22Rv1 (cell line): ENCODE measurements at regions not wholly inside any gene's neighbourhood (a gene's known extent, or its start where the extent isn't known, plus 50 kb on each side); places are given as distances from the start of the nearest gene placed in this dataset.
A peak's percentile ranks its signal among the peaks of the same experiment; 100 is the strongest.

Experiments
- H3K27ac ChIP-seq: fragments of 450-650 bp; 2 replicates; pipeline ENCODE4 v1.5.1; 2017
- CTCF ChIP-seq: fragments of 450-650 bp; IDR thresholded peaks from 2 replicates; pipeline ENCODE4 v1.5.1; 2017; ENCODE audit warnings: mild to moderate bottlenecking
- ZFX ChIP-seq: fragments of 450-650 bp; IDR thresholded peaks from 2 replicates; pipeline ENCODE4 v1.6.1; 2017; ENCODE audit warnings: antibody characterized with exemption, borderline replicate concordance

DNA sequence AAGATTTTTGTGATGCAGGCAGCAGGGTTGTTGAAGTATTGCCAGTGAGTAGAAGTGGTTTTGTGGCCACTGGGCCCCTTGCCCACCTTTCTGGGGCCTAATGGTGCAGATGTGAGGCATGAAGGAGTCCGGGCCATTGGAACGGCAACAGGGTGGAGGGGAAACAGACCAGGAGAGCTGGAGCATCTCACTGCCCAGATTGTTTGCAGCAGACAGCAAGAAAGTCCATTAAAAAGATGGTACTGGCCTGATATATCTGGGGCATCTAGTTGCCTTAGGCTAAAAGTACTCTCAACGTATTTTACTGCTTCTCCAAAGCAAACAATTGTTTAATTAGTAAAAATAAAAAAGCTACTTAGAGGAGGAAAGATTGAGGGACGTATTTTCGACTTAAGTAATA lies 298.4 kb downstream of the SATB1 start:
- TF ChIP-seq CTCF (no peak), ZFX (no peak)
- peak overlapping the region; percentile 71 for H3K27ac ChIP-seq

DNA sequence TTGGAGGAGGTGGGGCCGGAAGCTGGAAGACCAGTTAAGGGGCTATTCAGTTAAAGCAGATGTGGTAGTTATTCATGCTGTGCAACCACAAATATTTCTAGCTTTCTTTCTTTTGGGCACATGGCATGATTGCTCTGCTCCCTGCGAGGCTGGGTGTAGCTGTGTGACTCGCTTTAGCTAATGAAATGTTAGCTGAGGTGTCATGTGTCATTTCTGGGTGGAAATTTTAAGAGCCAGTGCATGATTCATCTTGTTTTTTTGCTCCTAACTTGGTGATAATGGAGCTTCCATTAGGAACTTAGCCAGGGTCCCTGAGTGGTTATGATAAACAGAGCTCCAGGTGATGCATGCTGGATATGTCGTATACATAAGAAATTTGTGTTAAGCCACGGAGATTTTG lies 300.6 kb downstream of the SATB1 start:
- TF ChIP-seq CTCF (no peak), ZFX (no peak)
- no peak overlapping the region for H3K27ac ChIP-seq

GRCh38 chr3:18122264-18122663 lies 302.9 kb downstream of the SATB1 start:
- TF ChIP-seq ZFX: no peak
- no peak for TF ChIP-seq CTCF
- H3K27ac ChIP-seq: no peak overlapping the region

DNA sequence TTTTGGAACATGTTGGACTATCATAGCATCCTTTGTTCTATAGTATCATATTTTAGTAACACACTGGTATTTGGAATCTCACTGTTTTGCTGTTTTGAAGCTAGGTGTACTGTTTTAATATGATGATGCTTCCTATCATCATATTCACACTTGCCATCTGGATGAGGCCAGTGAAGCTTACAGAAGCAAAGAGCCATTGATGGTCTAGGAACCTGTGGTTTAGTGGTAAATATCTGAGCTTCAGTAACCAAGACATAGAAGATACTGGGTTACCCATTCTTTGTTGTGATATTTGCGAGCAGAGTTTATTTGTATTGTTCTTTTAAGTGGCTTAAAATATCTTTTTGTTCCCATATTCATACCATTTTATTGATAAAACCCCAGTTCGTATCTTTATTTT lies 304.1 kb downstream of the SATB1 start:
- TF ChIP-seq CTCF (no peak), ZFX (no peak)
- H3K27ac ChIP-seq: no peak overlapping the region

- no peak overlapping the region for H3K27ac ChIP-seq
These were observed 305.3 kb downstream of the SATB1 start for GRCh38 chr3:18119866-18120265.

DNA sequence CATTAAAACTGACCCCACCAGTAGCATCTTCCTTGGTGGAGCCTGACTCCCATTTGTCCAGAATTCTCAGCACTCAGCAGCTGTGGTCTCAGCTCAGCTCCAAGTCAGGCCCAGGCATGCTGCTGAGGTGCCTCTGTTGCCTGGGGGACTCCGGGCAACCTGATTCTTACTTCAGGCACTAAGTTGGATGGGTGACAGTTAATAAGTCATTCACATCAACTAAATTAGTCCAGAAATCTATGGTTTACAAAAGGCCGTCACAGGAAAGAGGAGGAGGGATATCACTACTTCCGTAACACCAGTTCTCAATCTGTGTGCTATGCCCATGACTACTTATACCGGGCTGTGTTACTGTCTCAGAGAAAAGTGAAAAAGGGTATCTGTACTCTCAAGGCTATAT lies 310.2 kb downstream of the SATB1 start:
- TF ChIP-seq CTCF (no peak), ZFX (no peak)
- no peak overlapping the region for H3K27ac ChIP-seq

More at GRCh38 chr3:18119866-18120265, 305.3 kb downstream of the SATB1 start:
- no peak for TF ChIP-seq CTCF
- TF ChIP-seq ZFX: no peak

DNA sequence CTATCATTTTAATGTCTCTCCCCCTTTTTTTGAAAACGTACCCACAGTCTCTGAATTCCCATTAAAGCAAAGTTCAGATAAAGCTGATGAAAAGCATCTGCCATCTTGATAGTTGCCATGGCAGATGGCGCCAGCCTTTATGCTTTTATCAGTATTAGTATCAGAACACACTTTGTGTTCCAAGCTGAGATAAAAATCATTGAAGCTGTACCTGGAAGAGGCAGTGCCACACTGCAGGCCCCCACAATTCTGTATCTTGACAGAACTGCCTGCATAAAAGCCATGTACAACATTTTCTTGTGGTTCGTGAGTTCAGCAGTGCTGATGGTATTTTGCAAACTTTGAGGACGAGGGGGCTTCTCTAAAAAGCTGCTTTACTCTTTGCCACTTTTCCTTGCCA lies 311.7 kb downstream of the SATB1 start:
- peak overlapping the region; percentile 50 for H3K27ac ChIP-seq
- no peak for TF ChIP-seq ZFX
- no peak for TF ChIP-seq CTCF
